GM21526 (cell line): ENCODE measurements at regions not wholly inside any gene's neighbourhood (a gene's known extent, or its start where the extent isn't known, plus 50 kb on each side); places are given as distances from the start of the nearest gene placed in this dataset.

ENCODE experiments used
- ATAC-seq: cut with Tn5 transposase; IDR thresholded peaks from one replicate; pipeline ENCODE4 v1.9.1; 2021; ENCODE audit warnings: moderate library complexity; ENCODE audit not compliant: unreplicated experiment, low FRiP score

- no peak for ATAC-seq
These were observed 561.1 kb downstream of the NR2F1-AS1 start for GRCh38 chr5:93019896-93020295.

- no peak for ATAC-seq
These were observed 562.6 kb downstream of the NR2F1-AS1 start for GRCh38 chr5:93018461-93018860.

GRCh38 chr5:93017849-93018248 is 563.2 kb downstream of the NR2F1-AS1 start:
- no peak for ATAC-seq

GRCh38 chr5:93017376-93017775 is 563.6 kb downstream of the NR2F1-AS1 start:
- ATAC-seq, result no peak

- no peak for ATAC-seq
These were observed 570.4 kb downstream of the NR2F1-AS1 start for GRCh38 chr5:93010616-93011015.

- no peak for ATAC-seq
These were observed 571.0 kb downstream of the NR2F1-AS1 start for GRCh38 chr5:93010037-93010436.

- ATAC-seq, result no peak
These were observed 572.4 kb downstream of the NR2F1-AS1 start for GRCh38 chr5:93008502-93009207.

GRCh38 chr5:93006915-93007314 is 574.1 kb downstream of the NR2F1-AS1 start:
- ATAC-seq, result no peak

- ATAC-seq, result no peak
These were observed 582.6 kb downstream of the NR2F1-AS1 start for GRCh38 chr5:92998456-92998855.

- ATAC-seq, result no peak
These were observed 586.6 kb downstream of the NR2F1-AS1 start for GRCh38 chr5:92994392-92994791.

GRCh38 chr5:92992073-92992472 is 588.9 kb downstream of the NR2F1-AS1 start:
- ATAC-seq, result no peak

GRCh38 chr5:92991581-92992067 is 589.4 kb downstream of the NR2F1-AS1 start:
- no peak for ATAC-seq

- no peak for ATAC-seq
These were observed 590.2 kb downstream of the NR2F1-AS1 start for GRCh38 chr5:92990771-92991170.

GRCh38 chr5:92981001-92981400 is 600.0 kb downstream of the NR2F1-AS1 start:
- no peak for ATAC-seq

- ATAC-seq, result no peak
These were observed 600.5 kb downstream of the NR2F1-AS1 start for GRCh38 chr5:92980491-92980890.

- ATAC-seq, result no peak
These were observed 601.3 kb downstream of the NR2F1-AS1 start for GRCh38 chr5:92979716-92980115.

GRCh38 chr5:92977846-92978540 is 603.0 kb downstream of the NR2F1-AS1 start:
- ATAC-seq, result no peak

- no peak for ATAC-seq
These were observed 604.9 kb downstream of the NR2F1-AS1 start for GRCh38 chr5:92976156-92976555.

GRCh38 chr5:92969781-92970237 is 611.2 kb downstream of the NR2F1-AS1 start:
- ATAC-seq, result no peak

GRCh38 chr5:92969191-92969780 is 611.7 kb downstream of the NR2F1-AS1 start:
- ATAC-seq, result no peak

- ATAC-seq, result no peak
These were observed 617.2 kb downstream of the NR2F1-AS1 start for GRCh38 chr5:92963800-92964199.
